ENCODE measurements at regions not wholly inside any gene's neighbourhood (a gene's known extent, or its start where the extent isn't known, plus 50 kb on each side); places are given as distances from the start of the nearest gene placed in this dataset.

GRCh38 chr17:79258843-79259242 is 184.2 kb downstream of the ENGASE start:
- TF ChIP-seq USF1 (IDR thresholded peaks at IDR 0.05) (no peak), EP300 (IDR thresholded peaks at IDR 0.05; ENCODE audit: borderline replicate concordance) (no peak), RAD21 (IDR thresholded peaks at IDR 0.05; ENCODE audit: low read depth) (no peak), REST (IDR thresholded peaks at IDR 0.05; ENCODE audit: low read depth) (no peak), YY1 (IDR thresholded peaks at IDR 0.05; ENCODE audit: low read depth) (no peak), MAX (IDR thresholded peaks at IDR 0.05) (no peak), EGR1 (IDR thresholded peaks at IDR 0.05) (no peak), ZBTB7A (IDR thresholded peaks at IDR 0.05; ENCODE audit: low read depth) (no peak), FOXM1 (IDR thresholded peaks at IDR 0.05; ENCODE audit: borderline replicate concordance, low read depth) (no peak), TAF1 (IDR thresholded peaks at IDR 0.05; ENCODE audit: low read depth) (no peak), TEAD4 (IDR thresholded peaks at IDR 0.05) (no peak), CREB1 (IDR thresholded peaks at IDR 0.05; ENCODE audit: low read depth) (no peak), CEBPB (IDR thresholded peaks at IDR 0.05) (no peak), TCF12 (IDR thresholded peaks at IDR 0.05; ENCODE audit: low read depth) (no peak)

- no peak for TF ChIP-seq ZBTB7A (IDR thresholded peaks at IDR 0.05; ENCODE audit: low read depth)
- no peak for TF ChIP-seq USF1 (IDR thresholded peaks at IDR 0.05)
- TF ChIP-seq YY1 (IDR thresholded peaks at IDR 0.05; ENCODE audit: low read depth): no peak
- no peak for TF ChIP-seq CEBPB (IDR thresholded peaks at IDR 0.05)
- no peak for TF ChIP-seq EGR1 (IDR thresholded peaks at IDR 0.05)
- TF ChIP-seq RAD21 (IDR thresholded peaks at IDR 0.05; ENCODE audit: low read depth): no peak
- no peak for TF ChIP-seq FOXM1 (IDR thresholded peaks at IDR 0.05; ENCODE audit: borderline replicate concordance, low read depth)
- TF ChIP-seq TAF1 (IDR thresholded peaks at IDR 0.05; ENCODE audit: low read depth): no peak
- TF ChIP-seq TEAD4 (IDR thresholded peaks at IDR 0.05): no peak
- no peak for TF ChIP-seq REST (IDR thresholded peaks at IDR 0.05; ENCODE audit: low read depth)
- TF ChIP-seq MAX (IDR thresholded peaks at IDR 0.05): no peak
- TF ChIP-seq NFIC (IDR thresholded peaks at IDR 0.05): no peak
- no peak for TF ChIP-seq CREB1 (IDR thresholded peaks at IDR 0.05; ENCODE audit: low read depth)
Observed at GRCh38 chr17:79258041-79258440, 183.4 kb downstream of the ENGASE start.

GRCh38 chr17:79255926-79256585 is 181.4 kb downstream of the ENGASE start:
- TF ChIP-seq EGR1 (IDR thresholded peaks at IDR 0.05) (no peak), ZBTB7A (IDR thresholded peaks at IDR 0.05; ENCODE audit: low read depth) (no peak), NFIC (IDR thresholded peaks at IDR 0.05) (no peak), EP300 (IDR thresholded peaks at IDR 0.05; ENCODE audit: borderline replicate concordance) (no peak)

- no peak for TF ChIP-seq CEBPB (IDR thresholded peaks at IDR 0.05)
- TF ChIP-seq ZBTB7A (IDR thresholded peaks at IDR 0.05; ENCODE audit: low read depth): no peak
- TF ChIP-seq EP300 (IDR thresholded peaks at IDR 0.05; ENCODE audit: borderline replicate concordance): no peak
- no peak for TF ChIP-seq FOXM1 (IDR thresholded peaks at IDR 0.05; ENCODE audit: borderline replicate concordance, low read depth)
- no peak for TF ChIP-seq TEAD4 (IDR thresholded peaks at IDR 0.05)
- TF ChIP-seq NFIC (IDR thresholded peaks at IDR 0.05): no peak
- TF ChIP-seq TAF1 (IDR thresholded peaks at IDR 0.05; ENCODE audit: low read depth): no peak
- TF ChIP-seq EGR1 (IDR thresholded peaks at IDR 0.05): no peak
- TF ChIP-seq TCF12 (IDR thresholded peaks at IDR 0.05; ENCODE audit: low read depth): no peak
- no peak for TF ChIP-seq YY1 (IDR thresholded peaks at IDR 0.05; ENCODE audit: low read depth)
- no peak for TF ChIP-seq MAX (IDR thresholded peaks at IDR 0.05)
- no peak for TF ChIP-seq RAD21 (IDR thresholded peaks at IDR 0.05; ENCODE audit: low read depth)
- TF ChIP-seq USF1 (IDR thresholded peaks at IDR 0.05): no peak
- TF ChIP-seq REST (IDR thresholded peaks at IDR 0.05; ENCODE audit: low read depth): no peak
- TF ChIP-seq CREB1 (IDR thresholded peaks at IDR 0.05; ENCODE audit: low read depth): no peak
Observed at GRCh38 chr17:79255456-79255855, 180.8 kb downstream of the ENGASE start.
